BJ (cell line): ENCODE measurements at regions not wholly inside any gene's neighbourhood (a gene's known extent, or its start where the extent isn't known, plus 50 kb on each side); places are given as distances from the start of the nearest gene placed in this dataset.
A peak's percentile ranks its signal among the peaks of the same experiment; 100 is the strongest.

Experiments used
- CTCF ChIA-PET: fragments of 350-600 bp; formaldehyde crosslinking; extraction: SDS; loops from one replicate; lab custom pipeline; 2021; ENCODE audit warnings: antibody characterized with exemption, inconsistent platforms; lab: Yijun Ruan, JAX
- POLR2A ChIA-PET: fragments of 300-600 bp; sonication (Branson Sonifier 250); formaldehyde crosslinking; extraction: SDS; loops from one replicate; lab custom pipeline; 2021; ENCODE audit warnings: antibody characterized with exemption; lab: Charles Lee
- DNase-seq: peaks from one replicate; pipeline ENCODE4 v3.0.0-alpha.2; 2011; ENCODE audit warnings: low read depth
- H3K27me3 ChIP-seq: 2 replicates; pipeline ENCODE4 v1.6.0; 2011; ENCODE audit warnings: low read length; ENCODE audit not compliant: control insufficient read depth, insufficient read depth
- H3K36me3 ChIP-seq: 2 replicates; pipeline ENCODE4 v1.5.1; 2011; ENCODE audit warnings: low read length; ENCODE audit not compliant: control insufficient read depth, insufficient read depth
- H3K4me3 ChIP-seq: 2 replicates; pipeline ENCODE4 v1.5.1; 2011; ENCODE audit warnings: low read depth, mild to moderate bottlenecking, control low read depth, low read length
- TF ChIP-seq, protein P1 (sequence below): IDR thresholded peaks from 2 replicates; pipeline ENCODE4 v1.5.1; 2011; ENCODE audit warnings: low read depth, mild to moderate bottlenecking, control low read depth, inconsistent platforms, low read length, moderate library complexity; ENCODE audit not compliant: insufficient read depth

DNA sequence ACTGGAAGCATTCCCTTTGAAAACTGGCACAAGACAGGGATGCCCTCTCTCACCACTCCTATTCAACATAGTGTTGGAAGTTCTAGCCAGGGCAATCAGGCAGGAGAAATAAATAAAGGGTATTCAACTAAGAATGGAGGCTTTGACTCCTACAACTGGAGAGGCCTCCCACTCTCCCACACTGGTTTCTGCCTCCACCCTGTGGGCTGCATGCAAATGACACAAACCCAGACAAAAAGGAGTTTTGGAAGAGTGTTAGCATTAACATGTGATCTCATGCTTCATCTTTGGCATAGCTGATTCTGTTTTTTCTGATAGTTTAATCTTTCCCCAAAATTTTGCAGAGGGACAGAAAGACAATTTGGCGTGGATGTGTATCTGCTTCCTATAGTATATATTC is 80.8 kb upstream of the IQCM start:
- ChIA-PET POLR2A (no interaction called here), CTCF (interaction anchor here (0.6 to 5.1 kb wide), 13 partner anchors 9 to 629 kb away, joined by 3 to 53 read pairs (median 4); no protein-coding TSS in a partner anchor)
- Histone ChIP-seq H3K4me3 (no peak overlapping the region), H3K36me3 (no peaks in the 10 kb centered on the region), H3K27me3 (no peaks in the 10 kb centered on the region)
- no peak for DNase-seq
- TF ChIP-seq, protein P1, sequence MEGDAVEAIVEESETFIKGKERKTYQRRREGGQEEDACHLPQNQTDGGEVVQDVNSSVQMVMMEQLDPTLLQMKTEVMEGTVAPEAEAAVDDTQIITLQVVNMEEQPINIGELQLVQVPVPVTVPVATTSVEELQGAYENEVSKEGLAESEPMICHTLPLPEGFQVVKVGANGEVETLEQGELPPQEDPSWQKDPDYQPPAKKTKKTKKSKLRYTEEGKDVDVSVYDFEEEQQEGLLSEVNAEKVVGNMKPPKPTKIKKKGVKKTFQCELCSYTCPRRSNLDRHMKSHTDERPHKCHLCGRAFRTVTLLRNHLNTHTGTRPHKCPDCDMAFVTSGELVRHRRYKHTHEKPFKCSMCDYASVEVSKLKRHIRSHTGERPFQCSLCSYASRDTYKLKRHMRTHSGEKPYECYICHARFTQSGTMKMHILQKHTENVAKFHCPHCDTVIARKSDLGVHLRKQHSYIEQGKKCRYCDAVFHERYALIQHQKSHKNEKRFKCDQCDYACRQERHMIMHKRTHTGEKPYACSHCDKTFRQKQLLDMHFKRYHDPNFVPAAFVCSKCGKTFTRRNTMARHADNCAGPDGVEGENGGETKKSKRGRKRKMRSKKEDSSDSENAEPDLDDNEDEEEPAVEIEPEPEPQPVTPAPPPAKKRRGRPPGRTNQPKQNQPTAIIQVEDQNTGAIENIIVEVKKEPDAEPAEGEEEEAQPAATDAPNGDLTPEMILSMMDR: peak; percentile 78

- H3K4me3 ChIP-seq: no peak overlapping the region
- ChIA-PET CTCF (interaction anchor here (0.8 to 5.1 kb wide), 10 partner anchors 11 to 530 kb away, joined by 3 to 53 read pairs (median 4); no protein-coding TSS in a partner anchor), POLR2A (no interaction called here)
- DNase-seq: no peak
- H3K36me3 ChIP-seq: no peaks in the 10 kb centered on the region
- no peaks in the 10 kb centered on the region for H3K27me3 ChIP-seq
- TF ChIP-seq, protein P1: peak; percentile 46
Observed at GRCh38 chr4:149897783-149898182, 82.1 kb upstream of the IQCM start.

GRCh38 chr4:149901128-149901527 is 85.5 kb upstream of the IQCM start:
- Histone ChIP-seq H3K36me3 (no peaks in the 10 kb centered on the region), H3K27me3 (no peaks in the 10 kb centered on the region), H3K4me3 (no peak overlapping the region)
- TF ChIP-seq, protein P1: no peak
- POLR2A ChIA-PET: interaction anchor here (0.5 kb wide), 1 partner anchor 295 kb away, joined by 3 read pairs; no protein-coding TSS in a partner anchor
- CTCF ChIA-PET: interaction anchor here (1.2 kb wide), 1 partner anchor 531 kb away, joined by 3 read pairs; no protein-coding TSS in a partner anchor
- no peak for DNase-seq

- Histone ChIP-seq H3K36me3 (no peaks in the 10 kb centered on the region), H3K27me3 (no peaks in the 10 kb centered on the region), H3K4me3 (no peak overlapping the region)
- ChIA-PET POLR2A (no interaction called here), CTCF (no interaction called here)
- TF ChIP-seq, protein P1: no peak
- DNase-seq: no peak
Observed at GRCh38 chr4:149902242-149902641, 86.6 kb upstream of the IQCM start.

DNA sequence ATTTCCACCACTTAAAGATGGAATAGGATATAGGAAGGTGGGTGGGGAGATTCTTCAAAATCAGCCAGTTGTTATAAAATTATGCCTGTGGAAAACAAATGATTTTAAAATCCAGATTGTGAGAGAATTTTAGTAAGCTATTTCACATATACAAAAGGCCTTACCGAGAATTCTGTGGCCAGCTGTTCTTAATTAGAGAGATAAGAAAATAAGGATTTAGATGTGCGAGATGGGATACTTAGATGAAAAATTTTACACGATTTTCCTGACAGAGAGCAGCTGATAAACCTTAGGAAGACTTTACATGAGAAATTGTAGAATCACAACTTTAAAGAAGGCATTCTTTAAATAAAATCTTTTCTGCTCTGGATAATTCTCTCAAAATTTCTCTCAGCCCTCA is 94.5 kb upstream of the IQCM start:
- ChIA-PET POLR2A (no interaction called here), CTCF (no interaction called here)
- DNase-seq: no peak
- TF ChIP-seq, protein P1: no peak
- H3K4me3 ChIP-seq: no peak overlapping the region
- no peaks in the 10 kb centered on the region for H3K27me3 ChIP-seq
- no peaks in the 10 kb centered on the region for H3K36me3 ChIP-seq
